ENCODE measurements at regions not wholly inside any gene's neighbourhood (a gene's known extent, or its start where the extent isn't known, plus 50 kb on each side); places are given as distances from the start of the nearest gene placed in this dataset.

- H2AFZ ChIP-seq (ENCODE audit: low read length): no peak overlapping the region
- Mint-ChIP-seq H3K27me3 (ENCODE audit: low read depth) (no peaks in the 10 kb centered on the region), H3K9me3 (peaks cover 52 to 53% of the 10 kb centered on the region in 2 experiments), H3K4me3 (no peak overlapping the region), H3K27ac (no peak overlapping the region), H3K36me3 (ENCODE audit: insufficient read depth in 1 of 3, low read depth in 3 of 3) (peaks cover 20 to 34% (median 29%) of the 10 kb centered on the region in 3 experiments), H3K4me1 (no peaks in the 10 kb centered on the region)
- no peak for DNase-seq
- no peaks in the 10 kb centered on the region for H3K79me2 ChIP-seq (ENCODE audit: insufficient read depth, low read length)
- no peak overlapping the region for H3K56ac ChIP-seq (ENCODE audit: insufficient read length, low read depth, low read length)
- no peak overlapping the region for H2BK15ac ChIP-seq (ENCODE audit: low read depth, low read length)
- no peaks in the 10 kb centered on the region for H4K20me1 ChIP-seq (ENCODE audit: control insufficient read depth, insufficient read depth, insufficient read length)
- no peak overlapping the region for H2BK20ac ChIP-seq (ENCODE audit: low read depth, low read length, poor library complexity, severe bottlenecking)
- H3K9me3 ChIP-seq (ENCODE audit: control insufficient read depth, low read depth, low read length): peaks cover 5% of the 10 kb centered on the region
- no peak overlapping the region for H3K23ac ChIP-seq (ENCODE audit: insufficient read length, low read depth, low read length)
- no peak overlapping the region for H2BK120ac ChIP-seq (ENCODE audit: low read depth, low read length, poor library complexity, severe bottlenecking)
- no peak overlapping the region for H3K27ac ChIP-seq (ENCODE audit: insufficient read length, low read depth, low read length)
- no peaks in the 10 kb centered on the region for H3K23me2 ChIP-seq (ENCODE audit: insufficient read length, low read depth, low read length, poor library complexity, severe bottlenecking)
- no peak overlapping the region for H3K4ac ChIP-seq (ENCODE audit: low read depth, low read length)
- no peak overlapping the region for H3T11ph ChIP-seq (ENCODE audit: low read length)
- H3K9ac ChIP-seq (ENCODE audit: extremely low read depth, insufficient read length, low read length): no peak overlapping the region
- no peak overlapping the region for H4K8ac ChIP-seq (replicated peaks; ENCODE audit: insufficient read length, low read depth, low read length)
- no peak overlapping the region for H4K5ac ChIP-seq (ENCODE audit: insufficient read length, low read depth, low read length)
- H4K91ac ChIP-seq (ENCODE audit: insufficient read length, low read depth, low read length): no peak overlapping the region
- no peaks in the 10 kb centered on the region for H3K4me1 ChIP-seq (ENCODE audit: insufficient read depth, low read length)
- H3K79me1 ChIP-seq (ENCODE audit: insufficient read depth, low read depth, low read length, poor library complexity, severe bottlenecking): no peaks in the 10 kb centered on the region
- no peak overlapping the region for H2AK5ac ChIP-seq (ENCODE audit: insufficient read length, low read length)
- no peak overlapping the region for H2BK5ac ChIP-seq (ENCODE audit: insufficient read length, low read length)
- H3K14ac ChIP-seq (ENCODE audit: insufficient read depth, low read length): no peak overlapping the region
- no peak overlapping the region for H3K4me2 ChIP-seq (ENCODE audit: insufficient read depth, insufficient read length, low read length)
- no peak overlapping the region for H2BK12ac ChIP-seq (ENCODE audit: insufficient read length, low read depth, low read length)
- no peak overlapping the region for H3K18ac ChIP-seq (ENCODE audit: insufficient read length, low read depth, low read length)
- no CpG with 5 or more reads among the region's 1 CpG for WGBS (ENCODE audit: extremely low coverage, insufficient read length, low lambda C conversion rate)
- no peak for TF ChIP-seq CTCF (conservative IDR thresholded peaks at IDR 0.05)
- H3K27me3 ChIP-seq (ENCODE audit: insufficient read depth, low read length): no peaks in the 10 kb centered on the region
Measured at GRCh38 chr18:76747676-76748075, 74.7 kb upstream of the ZNF236 start.
